Stimulated activated CD8-positive, alpha-beta memory T cell treated with anti-CD3 and anti-CD28 coated beads, Interleukin-4, amount 100 ng/mL, for 24 hours (primary cell): ENCODE measurements at regions not wholly inside any gene's neighbourhood (a gene's known extent, or its start where the extent isn't known, plus 50 kb on each side); places are given as distances from the start of the nearest gene placed in this dataset.

Experiments
- DNase-seq: peaks from one replicate; pipeline ENCODE4 v3.0.0-alpha.2; 2020; ENCODE audit warnings: low read depth

- DNase-seq, result no peak
Observed at GRCh38 chr3:102156426-102156825, 278.4 kb upstream of the ZPLD1 start.

DNA sequence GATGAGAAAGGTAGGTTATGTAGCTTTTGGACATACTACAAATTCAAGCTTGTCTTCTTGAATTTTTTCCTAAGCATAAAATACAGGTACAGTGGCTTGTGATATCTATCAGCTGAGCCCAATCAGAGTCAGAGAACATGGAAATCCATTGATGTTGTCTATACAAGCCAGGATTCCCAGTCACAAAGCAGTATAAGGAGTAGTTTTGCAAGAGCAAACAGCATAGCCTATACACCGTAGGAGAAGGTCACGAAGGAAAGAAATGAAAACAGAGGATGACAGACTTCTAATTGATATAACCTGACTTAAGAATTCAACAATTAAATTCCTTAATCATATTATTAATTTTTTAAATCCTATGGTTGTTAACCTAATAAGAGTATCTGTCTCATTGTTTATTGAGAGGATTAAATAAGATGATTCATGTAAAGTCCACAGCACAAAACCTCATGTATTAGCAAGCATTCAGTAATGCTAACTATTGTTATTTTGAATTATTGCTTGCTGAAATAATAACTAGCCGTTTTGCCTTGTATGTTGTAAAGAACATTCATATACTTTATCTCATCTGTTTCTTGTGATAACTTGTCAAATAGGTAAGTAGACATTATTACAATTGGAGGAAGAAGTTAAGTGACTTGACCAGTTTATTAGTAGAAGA, 276.6 kb upstream of the ZPLD1 start:
- no peak for DNase-seq

DNA sequence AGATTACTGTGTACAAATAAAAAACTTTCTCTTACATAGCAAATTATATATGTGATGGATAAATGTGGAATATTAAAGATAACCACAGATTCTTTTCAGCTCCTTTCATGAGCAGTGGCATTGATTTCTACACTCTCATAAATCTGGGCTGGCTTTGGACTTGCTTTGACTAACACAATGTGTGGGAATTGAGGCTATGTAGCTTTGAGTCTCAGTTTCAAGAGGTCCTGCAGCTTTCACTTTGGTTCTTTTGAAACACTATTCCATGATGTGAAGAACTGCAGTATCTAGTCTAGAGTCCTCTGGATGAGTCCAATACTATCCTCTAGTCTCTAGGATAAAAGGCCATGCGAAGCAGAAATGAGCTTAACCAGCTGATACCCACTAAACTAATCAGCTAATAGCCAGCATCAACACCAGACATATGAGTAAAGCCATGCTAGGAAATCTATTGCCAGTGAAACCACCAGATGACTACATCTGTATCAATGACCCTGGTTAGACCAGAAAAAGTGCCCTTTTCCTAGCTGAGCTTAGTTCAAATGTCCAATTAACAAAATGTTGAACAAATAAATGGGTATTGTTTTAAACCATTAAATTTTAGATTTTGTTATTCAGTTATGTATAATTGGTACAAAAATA, 274.9 kb upstream of the ZPLD1 start:
- no peak for DNase-seq

DNA sequence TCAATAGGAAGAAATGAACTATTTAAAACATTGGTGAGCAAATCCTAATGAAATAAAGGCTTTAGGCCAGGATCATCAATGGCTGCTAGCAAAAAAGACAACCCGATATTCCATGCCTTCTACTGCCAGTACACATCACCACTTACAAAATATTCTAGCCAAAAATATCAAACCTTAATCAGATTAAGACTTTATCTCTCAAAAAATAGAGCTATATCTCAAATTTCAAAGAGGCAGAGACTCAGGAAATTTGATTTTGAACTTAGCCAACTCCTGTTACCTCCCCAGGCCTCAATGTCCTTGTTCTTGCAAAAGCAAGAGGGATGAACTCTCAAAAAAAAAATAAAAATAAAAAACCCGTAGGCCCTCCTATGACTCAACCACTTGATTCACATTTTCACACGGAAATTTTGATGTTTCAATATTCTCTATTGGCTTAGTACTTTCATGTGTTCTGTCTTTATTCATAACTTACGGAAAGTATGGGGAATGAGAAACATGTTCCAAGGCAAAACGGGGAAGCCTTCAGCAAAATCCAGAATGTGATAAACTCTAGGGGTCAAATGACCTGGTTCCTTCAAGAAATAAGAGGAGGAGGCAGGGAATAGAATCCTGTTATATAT, 273.3 kb upstream of the ZPLD1 start:
- no peak for DNase-seq

DNA sequence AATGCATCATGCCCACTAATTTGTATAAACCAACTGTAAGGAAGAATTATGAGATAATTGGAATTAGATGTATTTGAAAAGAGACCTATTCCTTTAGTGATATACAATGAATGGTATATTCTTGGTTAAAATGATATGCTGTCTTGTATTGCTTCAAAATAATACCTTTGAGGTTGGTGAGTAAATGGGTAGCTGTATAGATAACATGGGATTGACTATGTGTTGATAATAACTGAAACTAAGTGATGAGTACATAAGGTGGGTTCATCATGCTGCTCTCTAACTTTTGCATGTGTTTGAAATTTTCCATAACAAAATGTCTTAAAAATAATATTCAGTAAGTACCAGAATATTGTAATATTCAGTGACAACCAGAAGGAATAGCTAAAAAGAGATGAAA, 272.6 kb upstream of the ZPLD1 start:
- DNase-seq, result no peak

GRCh38 chr3:102163039-102163817, 271.6 kb upstream of the ZPLD1 start:
- no peak for DNase-seq

DNA sequence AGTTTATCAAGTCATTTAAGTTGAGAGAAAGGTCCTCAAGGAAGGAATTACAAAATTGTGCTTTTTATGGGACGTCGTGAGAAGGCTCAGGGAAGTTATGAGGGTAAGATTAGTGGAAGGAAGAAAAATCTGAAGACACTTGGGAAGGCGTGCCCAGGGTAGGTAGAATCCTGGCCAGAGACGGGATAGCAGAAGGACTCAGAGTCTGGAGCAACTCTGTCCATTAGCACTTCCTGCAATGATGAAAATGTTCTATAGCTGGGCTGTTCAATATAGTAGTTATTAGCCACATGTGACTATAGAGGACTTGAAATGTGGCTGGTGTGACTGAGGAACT, 271.0 kb upstream of the ZPLD1 start:
- no peak for DNase-seq

GRCh38 chr3:102165367-102165766, 269.4 kb upstream of the ZPLD1 start:
- DNase-seq, result no peak

- no peak for DNase-seq
Observed at GRCh38 chr3:102169915-102170479, 264.8 kb upstream of the ZPLD1 start.

- no peak for DNase-seq
Observed at GRCh38 chr3:102170545-102170944, 264.3 kb upstream of the ZPLD1 start.

DNA sequence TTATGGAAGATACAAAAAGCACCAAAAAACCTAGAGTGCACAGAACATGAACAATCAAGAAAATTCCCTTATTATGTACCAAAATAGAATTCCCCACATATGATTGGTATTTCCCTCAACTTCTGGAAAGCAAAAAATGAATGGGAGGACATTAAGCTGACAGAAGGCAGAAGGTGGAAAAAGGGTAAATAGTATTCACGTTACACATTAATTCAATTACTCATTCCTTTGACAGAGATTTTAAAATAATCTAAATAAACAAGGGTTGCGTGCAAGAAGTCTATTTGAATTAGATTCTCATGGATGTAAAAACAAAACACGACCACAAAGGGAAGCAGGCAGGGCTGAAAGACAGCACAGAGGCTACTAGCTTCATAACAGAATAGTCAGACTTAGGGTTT, 260.5 kb upstream of the ZPLD1 start:
- DNase-seq, result no peak

- no peak for DNase-seq
Observed at GRCh38 chr3:102174832-102175374, 259.9 kb upstream of the ZPLD1 start.

- DNase-seq, result no peak
Observed at GRCh38 chr3:102176333-102177050, 258.3 kb upstream of the ZPLD1 start.

- no peak for DNase-seq
Observed at GRCh38 chr3:102177075-102177755, 257.6 kb upstream of the ZPLD1 start.

- no peak for DNase-seq
Observed at GRCh38 chr3:102178817-102179216, 256.0 kb upstream of the ZPLD1 start.

GRCh38 chr3:102179326-102180177, 255.3 kb upstream of the ZPLD1 start:
- DNase-seq, result no peak

- no peak for DNase-seq
Observed at GRCh38 chr3:102180280-102180931, 254.4 kb upstream of the ZPLD1 start.

DNA sequence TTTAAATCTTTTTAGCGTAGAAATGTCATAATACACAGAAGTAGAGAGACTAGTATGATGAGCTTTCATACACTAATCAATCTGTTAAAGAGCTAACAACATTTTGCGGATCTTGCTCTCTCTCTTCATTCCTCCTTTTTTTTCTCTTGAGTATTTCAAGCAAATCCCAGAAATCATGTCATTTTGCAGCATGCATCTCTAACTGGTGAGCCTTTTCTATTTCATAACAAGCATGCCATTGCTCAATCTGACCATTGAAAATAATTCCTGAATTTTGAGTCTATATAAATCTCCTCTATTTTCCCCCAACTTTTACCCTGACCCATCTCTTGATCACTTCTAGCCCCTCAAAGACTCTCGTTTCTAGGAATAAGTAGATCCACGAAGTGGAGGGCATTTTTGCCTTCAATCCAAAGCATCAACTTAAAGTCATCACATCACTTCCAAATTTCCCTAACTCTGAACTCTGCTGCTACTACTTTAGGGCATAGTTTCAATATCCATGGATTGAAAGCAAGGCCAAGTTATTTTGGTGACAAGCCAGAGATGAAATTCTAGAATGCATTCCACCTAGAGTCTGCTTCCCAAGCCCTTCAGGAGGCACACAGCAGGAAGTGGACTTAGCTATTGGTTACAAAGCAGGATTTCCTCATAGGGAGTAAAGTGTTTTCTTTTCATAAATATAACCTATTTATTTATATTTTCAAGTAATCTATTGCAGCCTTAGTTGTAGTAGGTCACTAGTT, 253.5 kb upstream of the ZPLD1 start:
- no peak for DNase-seq

- no peak for DNase-seq
Observed at GRCh38 chr3:102182162-102182561, 252.7 kb upstream of the ZPLD1 start.
